ENCODE measurements at regions not wholly inside any gene's neighbourhood (a gene's known extent, or its start where the extent isn't known, plus 50 kb on each side); places are given as distances from the start of the nearest gene placed in this dataset.
"Not testable (repeated sequence)": the region's sequence is repeated elsewhere in the genome, so short reads cannot be mapped to it uniquely, and the experiment has no call there.

DNA sequence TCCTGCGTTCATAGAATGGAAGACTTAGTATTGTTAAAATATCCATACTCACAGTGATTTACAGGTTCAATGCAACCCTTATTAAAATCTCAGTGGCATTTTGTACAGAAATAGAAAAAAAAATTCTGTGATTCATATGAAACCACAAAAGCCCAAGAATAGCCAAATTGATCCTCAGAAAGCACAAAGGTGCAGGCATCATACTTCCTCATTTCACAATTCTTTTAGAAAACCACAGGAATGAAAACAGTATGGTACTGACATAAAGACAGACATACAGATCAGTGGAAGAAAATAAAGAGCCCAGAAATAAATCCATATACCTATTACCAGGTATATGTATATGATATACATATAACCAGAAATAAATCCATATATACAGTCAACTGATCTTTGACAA is 86.8 kb upstream of the MEGF10 start:
- ATAC-seq (no peak), DNase-seq (ENCODE audit: low spot score in 2 of 2) (no peak)
- no peak overlapping the region for H3K27ac Mint-ChIP-seq
- H3K36me3 Mint-ChIP-seq, result peaks cover 0 to 6% of the 10 kb centered on the region in 2 donors
- peaks cover 5% of the 10 kb centered on the region in 2 donors for H3K9me3 Mint-ChIP-seq

DNA sequence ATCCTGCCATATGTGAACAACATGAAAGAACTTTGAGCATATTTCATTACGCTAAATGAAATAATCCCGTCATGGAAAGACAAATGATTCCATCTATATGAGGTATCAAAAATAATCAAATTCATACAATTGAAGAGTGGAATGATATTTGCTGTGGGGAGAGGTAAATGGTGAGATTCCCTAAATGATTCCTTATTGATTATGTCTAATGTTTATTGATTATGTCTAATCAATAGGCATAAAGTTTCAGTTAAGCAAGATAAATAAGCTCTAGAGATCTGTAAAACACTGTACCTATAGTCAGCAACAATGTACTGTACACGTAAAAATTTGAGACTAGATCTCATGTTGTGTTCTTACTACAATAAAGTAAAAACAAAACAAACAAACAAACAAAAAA is 85.4 kb upstream of the MEGF10 start:
- no peak for DNase-seq (ENCODE audit: low spot score in 2 of 2)
- Mint-ChIP-seq H3K9me3 (peaks cover 0 to 2% of the 10 kb centered on the region in 2 donors), H3K36me3 (peaks cover 0 to under 1% of the 10 kb centered on the region in 2 donors), H3K27ac (no peak overlapping the region)
- ATAC-seq, result no peak

DNA sequence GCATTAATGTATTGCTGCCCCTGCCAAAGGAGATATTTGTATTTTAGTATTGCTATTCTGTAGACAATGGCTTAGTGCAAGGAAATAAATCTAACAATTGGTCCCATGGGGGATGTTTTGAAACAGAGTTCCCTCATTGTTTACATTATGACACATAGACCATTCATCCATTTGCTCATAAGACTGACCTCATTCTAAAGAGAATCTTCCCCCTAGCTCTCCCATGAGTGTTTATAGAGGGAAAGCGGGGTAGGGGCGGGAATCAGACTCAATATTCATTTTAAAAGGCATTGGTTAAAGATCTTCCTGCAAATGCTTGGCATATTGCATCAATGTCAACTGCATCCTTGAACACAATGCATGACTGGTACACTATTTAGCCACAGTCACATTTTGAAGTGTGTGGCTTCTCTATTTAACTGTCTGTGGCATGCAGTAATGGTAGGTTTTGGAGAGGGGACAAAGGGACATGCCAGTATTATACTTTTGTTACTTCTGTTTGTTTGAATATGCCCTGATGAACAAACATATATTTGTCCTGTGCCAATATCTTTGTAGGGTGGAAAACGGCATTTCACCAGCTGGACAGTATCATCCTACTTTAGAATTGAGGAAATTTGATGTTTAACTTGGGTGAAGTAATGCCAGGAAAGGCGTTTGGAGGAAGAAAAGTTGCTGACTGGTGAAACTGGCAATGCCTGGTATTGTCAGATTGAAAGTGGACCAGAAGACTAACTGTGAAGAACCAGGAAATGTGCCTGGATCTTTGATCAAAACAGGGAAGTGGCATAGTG is 84.1 kb upstream of the MEGF10 start:
- ATAC-seq (no peak), DNase-seq (ENCODE audit: low spot score in 2 of 2) (no peak)
- Mint-ChIP-seq H3K27ac (no peak overlapping the region), H3K9me3 (no peaks in the 10 kb centered on the region), H3K36me3 (no peaks in the 10 kb centered on the region)

DNA sequence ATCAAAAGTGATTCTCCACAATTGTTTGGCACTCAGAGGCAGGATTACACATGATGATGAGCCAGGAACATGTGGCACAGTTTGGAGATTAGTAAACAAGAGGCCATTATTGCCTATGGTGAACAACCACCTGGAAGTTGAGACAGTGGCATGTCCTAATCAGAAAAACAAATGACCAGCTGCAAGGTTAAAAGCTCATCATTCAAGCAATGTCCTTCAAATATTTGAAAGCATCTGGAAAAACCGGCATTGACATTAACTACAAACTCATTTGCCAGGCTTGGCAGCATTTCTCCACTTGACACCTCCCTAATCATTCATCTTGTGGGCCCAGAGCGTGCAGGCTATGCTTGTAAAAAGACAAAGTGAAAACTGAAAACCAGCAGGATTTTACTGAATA is 80.6 kb upstream of the MEGF10 start:
- Mint-ChIP-seq H3K36me3 (no peaks in the 10 kb centered on the region), H3K27ac (no peak overlapping the region), H3K9me3 (no peaks in the 10 kb centered on the region)
- ATAC-seq, result no peak
- no peak for DNase-seq (ENCODE audit: low spot score in 2 of 2)

DNA sequence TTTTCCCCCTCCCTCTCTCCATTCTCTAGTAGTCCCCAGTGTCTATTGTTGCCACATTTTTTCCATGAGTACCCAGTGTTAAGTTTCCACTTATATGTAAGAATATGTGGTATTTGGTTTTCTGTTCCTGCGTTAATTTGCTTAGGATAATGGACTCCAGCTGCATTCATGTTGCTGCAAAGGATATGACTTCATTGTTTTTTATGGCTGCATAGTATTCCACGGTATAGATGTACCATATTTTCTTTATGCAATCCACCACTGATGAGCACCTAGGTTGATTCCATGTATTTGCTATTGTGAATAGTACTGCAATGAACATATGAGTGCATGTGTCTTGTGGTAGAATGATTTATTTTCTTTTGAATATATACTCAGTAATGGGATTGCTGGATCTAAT is 77.4 kb upstream of the MEGF10 start:
- ATAC-seq (no peak), DNase-seq (ENCODE audit: low spot score in 2 of 2) (no peak)
- H3K27ac Mint-ChIP-seq, result no peak overlapping the region
- H3K36me3 Mint-ChIP-seq, result peaks cover 4 to 9% of the 10 kb centered on the region in 2 donors
- H3K9me3 Mint-ChIP-seq, result peaks cover 0 to 4% of the 10 kb centered on the region in 2 donors

DNA sequence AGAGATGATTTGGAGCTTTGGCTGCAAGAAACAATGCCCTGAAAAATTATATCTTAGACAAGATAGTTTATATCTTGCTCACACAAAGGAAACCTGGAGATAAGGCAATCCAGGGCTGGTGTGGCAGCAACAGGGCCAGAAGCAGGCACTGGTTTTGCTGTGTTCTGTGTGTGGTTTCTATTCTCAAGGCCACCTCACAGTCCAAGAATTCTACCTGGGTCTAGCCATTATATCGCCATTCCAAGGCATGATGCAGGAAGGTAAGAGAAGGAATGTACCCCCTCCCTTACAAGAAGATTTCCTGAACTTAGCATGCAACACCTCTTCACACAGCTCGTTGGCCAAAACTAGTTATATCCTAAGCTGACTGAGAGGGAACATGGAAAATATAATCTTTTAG is 74.5 kb upstream of the MEGF10 start:
- Mint-ChIP-seq H3K9me3 (peaks cover 3 to 15% of the 10 kb centered on the region in 2 donors), H3K36me3 (peaks cover 4 to 9% of the 10 kb centered on the region in 2 donors), H3K27ac (no peak overlapping the region)
- DNase-seq (ENCODE audit: low spot score in 2 of 2) (no peak), ATAC-seq (no peak)

DNA sequence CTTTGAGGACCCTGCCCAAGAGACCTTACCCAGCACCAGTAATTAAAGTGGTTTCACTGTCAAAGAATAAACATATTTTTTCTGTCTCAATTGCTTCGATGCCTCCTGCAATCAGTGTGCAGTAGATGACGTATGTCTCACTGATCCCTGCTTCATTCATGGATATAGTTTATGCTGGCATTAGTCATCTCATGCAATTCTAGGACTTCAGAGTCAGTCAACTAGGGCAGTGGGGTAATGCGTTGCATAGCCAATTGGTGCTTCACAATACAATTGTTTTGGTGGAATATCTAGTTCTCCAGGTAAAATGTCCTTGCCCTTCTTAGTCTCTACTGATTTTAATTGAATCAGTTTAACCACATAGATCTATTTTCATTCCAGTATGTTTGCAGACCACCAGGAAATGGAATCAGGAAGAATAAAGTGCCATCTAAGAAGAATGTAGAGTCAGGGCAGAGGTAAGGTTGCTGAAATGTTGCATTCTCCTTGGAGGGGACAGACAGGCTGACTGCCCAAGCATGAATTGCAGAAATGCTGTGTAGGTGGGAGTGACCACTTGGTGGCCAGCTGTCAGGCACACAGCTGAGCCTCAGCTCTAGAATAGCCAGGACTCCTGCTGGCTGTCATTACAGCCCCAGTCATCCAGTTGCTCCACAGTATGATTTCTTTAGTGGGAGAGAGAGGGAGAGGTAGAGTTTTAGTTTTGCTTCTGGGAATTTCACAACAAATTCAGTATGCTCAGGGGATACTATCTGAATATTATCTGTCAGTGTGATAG is 73.5 kb upstream of the MEGF10 start:
- H3K27ac Mint-ChIP-seq, result no peak overlapping the region
- H3K36me3 Mint-ChIP-seq, result peaks cover 4 to 9% of the 10 kb centered on the region in 2 donors
- H3K9me3 Mint-ChIP-seq, result peaks cover 3 to 20% of the 10 kb centered on the region in 2 donors
- ATAC-seq, result no peak
- no peak for DNase-seq (ENCODE audit: low spot score in 2 of 2)

DNA sequence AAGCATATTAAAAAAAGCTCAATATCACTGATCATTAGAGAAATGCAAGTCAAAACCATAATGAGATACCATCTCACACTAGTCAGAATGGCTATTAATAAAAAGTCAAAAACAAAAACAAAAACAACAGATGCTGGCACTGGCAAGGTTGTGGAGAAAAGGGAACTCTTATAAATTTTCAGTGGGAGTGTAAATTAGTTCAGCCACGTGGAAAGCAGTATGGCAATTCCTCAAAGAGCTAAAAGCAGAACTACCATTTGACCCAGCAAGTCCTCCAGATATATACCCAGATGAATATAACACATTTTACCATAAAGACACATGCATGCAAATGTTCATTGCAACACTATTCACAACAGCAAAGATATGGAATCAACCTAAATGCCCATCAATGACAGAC is 68.7 kb upstream of the MEGF10 start:
- not testable (repeated sequence) for H3K27ac Mint-ChIP-seq
- peaks cover 3 to 20% of the 10 kb centered on the region in 2 donors for H3K9me3 Mint-ChIP-seq

DNA sequence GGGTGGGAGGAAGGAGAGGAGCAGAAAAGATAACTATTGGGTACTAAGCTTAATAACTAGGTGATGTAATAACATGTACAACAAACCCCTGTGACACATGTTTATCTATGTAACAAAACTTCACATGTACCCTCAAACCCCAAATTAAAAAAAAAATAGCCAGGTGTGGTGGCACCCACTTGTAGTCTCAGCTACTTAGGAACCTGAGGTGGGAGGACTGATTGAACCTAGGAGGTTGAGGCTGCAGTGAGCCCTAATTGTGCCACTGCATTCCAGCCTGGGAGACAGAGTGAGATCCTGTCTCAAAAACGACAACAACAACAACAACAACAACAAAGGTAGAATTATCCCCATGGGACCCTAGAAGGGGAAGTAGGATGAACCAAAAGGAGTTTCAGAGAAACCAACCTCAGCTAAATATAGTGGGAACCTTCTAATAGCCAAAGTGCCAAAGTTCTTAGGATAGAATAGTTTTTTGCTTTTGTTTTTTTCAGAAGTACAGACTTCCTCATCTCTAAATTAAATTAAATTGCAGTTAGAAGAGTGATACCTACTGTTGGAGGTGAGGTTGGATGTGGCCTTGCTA is 67.9 kb upstream of the MEGF10 start:
- not testable (repeated sequence) for H3K27ac Mint-ChIP-seq; ATAC-seq; H3K36me3 Mint-ChIP-seq; DNase-seq (ENCODE audit: low spot score in 2 of 2)
- peaks cover 5 to 16% of the 10 kb centered on the region in 2 donors for H3K9me3 Mint-ChIP-seq

More for the DNA sequence above, 68.7 kb upstream of the MEGF10 start:
- not testable (repeated sequence) for H3K36me3 Mint-ChIP-seq; ATAC-seq; DNase-seq (ENCODE audit: low spot score in 2 of 2)

DNA sequence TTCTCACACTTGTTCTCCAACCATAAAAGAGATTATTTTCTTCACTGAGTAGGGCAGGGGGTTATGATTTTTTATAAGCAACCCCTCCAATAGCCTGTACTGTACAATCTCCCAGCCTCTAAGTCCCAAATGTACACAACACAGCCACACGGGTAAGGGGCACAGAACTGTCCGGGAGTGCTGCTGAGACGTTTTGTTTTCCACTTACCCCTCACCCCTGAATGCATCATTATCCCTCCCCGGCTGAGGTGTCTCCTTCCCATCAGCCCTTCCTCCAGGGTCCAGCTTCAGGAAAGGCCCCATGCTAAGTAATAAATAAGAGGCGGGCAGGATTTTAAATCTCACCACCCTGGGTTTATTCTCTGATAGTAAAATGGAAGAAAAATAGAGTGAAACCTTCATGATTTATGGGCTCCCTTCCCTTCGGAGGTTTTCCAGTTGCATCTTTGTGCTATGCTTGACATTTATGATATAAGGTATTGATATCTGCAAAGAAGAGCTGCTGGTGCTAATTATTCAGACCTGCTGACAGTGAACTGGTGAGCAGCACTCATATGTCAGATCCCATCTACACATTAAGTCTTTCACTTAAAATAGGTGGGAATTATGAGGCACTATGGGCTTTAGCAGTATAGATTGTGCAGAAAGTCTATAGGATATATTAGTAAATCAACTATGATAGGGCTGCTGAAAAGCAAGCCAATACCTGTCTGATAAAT is 67.2 kb upstream of the MEGF10 start:
- ATAC-seq (no peak), DNase-seq (ENCODE audit: low spot score in 2 of 2) (no peak)
- H3K36me3 Mint-ChIP-seq, result peaks cover 0 to 5% of the 10 kb centered on the region in 2 donors
- peaks cover 7 to 16% of the 10 kb centered on the region in 2 donors for H3K9me3 Mint-ChIP-seq
- no peak overlapping the region for H3K27ac Mint-ChIP-seq

DNA sequence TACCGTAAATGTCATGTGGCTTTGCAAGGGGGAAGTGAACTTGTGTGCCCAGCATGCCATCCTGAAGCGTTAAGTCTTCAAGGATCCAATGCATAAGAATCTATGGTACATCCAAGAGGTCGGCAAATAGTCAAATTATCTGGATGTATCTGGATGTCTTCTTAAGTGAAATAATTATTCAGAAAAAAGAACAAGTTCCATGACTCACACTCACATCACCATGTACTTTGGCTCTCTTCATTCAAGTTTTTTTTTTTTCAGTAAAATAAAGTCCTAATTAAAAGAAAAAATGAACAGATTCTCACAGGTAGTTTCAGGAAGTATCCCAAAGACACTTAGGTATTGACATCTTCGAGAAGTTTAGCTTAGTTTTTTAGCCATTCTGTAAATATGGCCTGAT is 62.7 kb upstream of the MEGF10 start:
- H3K27ac Mint-ChIP-seq, result no peak overlapping the region
- peaks cover 4 to 5% of the 10 kb centered on the region in 2 donors for H3K9me3 Mint-ChIP-seq
- ATAC-seq (no peak), DNase-seq (ENCODE audit: low spot score in 2 of 2) (no peak)
- H3K36me3 Mint-ChIP-seq, result peaks cover 0 to 5% of the 10 kb centered on the region in 2 donors

DNA sequence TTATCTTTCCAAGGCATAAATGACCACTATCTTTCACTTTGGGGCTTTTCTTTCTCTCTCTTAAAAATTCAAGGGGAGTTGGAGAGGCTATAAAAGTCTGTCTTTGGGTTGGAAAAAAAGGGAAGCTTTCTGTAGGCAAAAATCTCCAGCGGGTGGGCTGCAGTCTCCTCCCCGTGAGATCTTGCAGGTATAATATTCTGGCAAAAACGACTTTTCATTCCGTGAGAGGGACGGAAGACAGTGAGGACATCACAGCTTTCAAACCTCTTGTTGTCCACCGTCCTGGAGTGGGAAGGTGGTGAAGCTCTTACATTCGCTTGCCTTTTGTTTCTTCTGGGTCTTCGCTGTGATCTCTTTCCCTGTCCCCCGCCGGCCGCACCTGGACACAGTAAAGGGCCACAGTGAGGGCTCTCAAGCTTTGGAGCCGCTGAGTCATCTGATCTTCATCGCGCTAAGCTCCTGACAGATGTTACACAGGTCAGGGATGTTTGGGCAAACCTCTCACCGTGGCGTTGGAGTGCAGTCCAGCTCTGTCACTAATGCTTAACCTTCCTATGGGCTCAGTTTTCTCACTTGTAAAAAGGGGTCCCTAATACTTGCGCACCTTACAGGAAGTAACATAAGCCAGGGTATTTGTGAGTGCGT is 61.9 kb upstream of the MEGF10 start:
- DNase-seq (ENCODE audit: low spot score in 2 of 2), result peak in 1 of 2 donors; percentile 11
- H3K36me3 Mint-ChIP-seq, result peaks cover 0 to 5% of the 10 kb centered on the region in 2 donors
- peak overlapping the region in 1 of 2 donors; percentile 72 for H3K27ac Mint-ChIP-seq
- peak in 1 of 2 donors; percentile 19 for ATAC-seq
- peaks cover 4 to 5% of the 10 kb centered on the region in 2 donors for H3K9me3 Mint-ChIP-seq

DNA sequence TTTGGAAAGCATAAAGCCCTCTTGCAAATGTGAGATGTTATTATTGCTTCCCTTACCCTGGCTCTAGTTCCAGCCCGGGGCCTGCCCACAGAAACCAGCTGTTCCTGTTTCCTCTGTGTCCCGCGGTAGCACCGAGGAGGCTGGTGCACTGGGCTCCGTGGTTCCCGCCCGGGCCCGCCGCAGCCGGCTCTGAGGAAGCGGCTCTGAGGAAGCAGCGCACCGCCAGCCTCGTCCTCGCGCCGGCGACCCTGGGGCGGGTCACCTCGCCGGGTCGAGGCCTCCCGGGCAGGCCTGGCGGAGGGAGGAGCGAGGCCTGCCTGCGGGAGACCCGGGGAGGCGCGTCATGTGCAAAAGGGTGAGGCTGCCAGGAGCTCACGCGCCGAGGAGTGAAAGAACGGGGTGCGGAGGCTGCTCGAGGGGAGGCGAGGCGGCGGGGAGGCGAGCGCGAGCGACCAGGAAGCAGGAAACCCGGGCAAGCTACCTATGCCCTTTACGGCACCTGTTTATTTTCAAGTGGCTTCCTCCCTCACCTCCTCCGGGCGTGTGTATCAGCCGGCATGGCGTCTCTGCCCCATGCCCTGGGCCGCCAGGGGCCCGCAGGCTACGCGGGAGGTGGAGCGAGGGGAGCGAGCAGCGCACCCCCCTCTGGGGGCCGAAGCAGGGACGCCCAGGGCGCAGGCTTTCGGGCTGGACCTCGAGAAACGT is 61.3 kb upstream of the MEGF10 start:
- H3K9me3 Mint-ChIP-seq, result peaks cover 4 to 5% of the 10 kb centered on the region in 2 donors
- peaks cover 0 to 5% of the 10 kb centered on the region in 2 donors for H3K36me3 Mint-ChIP-seq
- ATAC-seq, result peak; percentile 77 to 81
- peak; percentile 51 to 59 for DNase-seq (ENCODE audit: low spot score in 2 of 2)
- peak overlapping the region; percentile 61 to 72 for H3K27ac Mint-ChIP-seq

DNA sequence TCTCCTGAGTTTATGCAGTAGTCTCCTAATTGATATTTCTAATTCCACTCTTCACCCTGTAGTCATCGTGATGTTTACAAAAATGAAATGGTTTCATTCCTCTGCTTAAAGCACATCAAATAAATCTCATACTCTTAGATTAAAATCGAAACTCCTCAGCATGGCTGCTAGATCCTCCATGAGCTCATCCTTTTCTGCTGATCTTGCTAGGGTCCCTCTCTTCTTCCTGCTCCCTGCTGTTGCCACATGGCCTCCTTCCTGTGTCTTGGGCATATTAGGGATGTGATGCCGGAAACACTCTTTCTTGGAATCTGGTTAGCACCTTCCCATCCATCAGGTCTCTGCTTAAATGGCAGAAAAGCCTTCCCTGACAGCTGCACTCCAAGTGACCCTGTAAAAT is 59.5 kb upstream of the MEGF10 start:
- H3K36me3 Mint-ChIP-seq, result peaks cover 0 to 5% of the 10 kb centered on the region in 2 donors
- no peak for ATAC-seq

DNA sequence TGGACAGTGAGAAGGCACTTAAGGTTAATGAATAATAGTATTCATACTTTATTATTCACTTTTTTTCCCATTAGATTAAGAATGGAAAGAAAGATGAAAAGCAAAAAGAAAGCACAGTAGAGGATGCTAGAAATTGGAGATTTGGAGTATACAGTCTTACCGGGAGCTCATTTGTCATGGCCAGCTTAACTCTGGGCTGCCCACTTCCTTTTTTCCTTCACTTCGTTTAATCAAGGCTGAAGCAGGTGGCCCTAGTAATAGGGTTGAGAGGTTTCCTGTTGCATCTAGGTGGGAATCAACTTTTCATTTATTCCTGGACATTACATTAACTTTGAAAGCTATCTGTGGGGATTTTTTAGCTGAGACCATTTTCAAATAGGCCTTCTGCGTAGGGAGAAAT is 57.0 kb upstream of the MEGF10 start:
- H3K36me3 Mint-ChIP-seq, result no peaks in the 10 kb centered on the region
- DNase-seq (ENCODE audit: low spot score in 2 of 2) (no peak), ATAC-seq (no peak)
- H3K9me3 Mint-ChIP-seq, result peaks cover 0 to 5% of the 10 kb centered on the region in 2 donors
- no peak overlapping the region for H3K27ac Mint-ChIP-seq

More for the DNA sequence above, 59.5 kb upstream of the MEGF10 start:
- H3K27ac Mint-ChIP-seq, result no peak overlapping the region
- H3K9me3 Mint-ChIP-seq, result peaks cover 4 to 5% of the 10 kb centered on the region in 2 donors
- no peak for DNase-seq (ENCODE audit: low spot score in 2 of 2)

All from activated naive CD4-positive, alpha-beta T cell treated with anti-CD3 and anti-CD28 coated beads, Interleukin-2, amount 50 U/mL, for 72 hours (primary cell).